ENCODE measurements at regions not wholly inside any gene's neighbourhood (a gene's known extent, or its start where the extent isn't known, plus 50 kb on each side); places are given as distances from the start of the nearest gene placed in this dataset.
"Not testable (repeated sequence)": the region's sequence is repeated elsewhere in the genome, so short reads cannot be mapped to it uniquely, and the experiment has no call there.

DNA sequence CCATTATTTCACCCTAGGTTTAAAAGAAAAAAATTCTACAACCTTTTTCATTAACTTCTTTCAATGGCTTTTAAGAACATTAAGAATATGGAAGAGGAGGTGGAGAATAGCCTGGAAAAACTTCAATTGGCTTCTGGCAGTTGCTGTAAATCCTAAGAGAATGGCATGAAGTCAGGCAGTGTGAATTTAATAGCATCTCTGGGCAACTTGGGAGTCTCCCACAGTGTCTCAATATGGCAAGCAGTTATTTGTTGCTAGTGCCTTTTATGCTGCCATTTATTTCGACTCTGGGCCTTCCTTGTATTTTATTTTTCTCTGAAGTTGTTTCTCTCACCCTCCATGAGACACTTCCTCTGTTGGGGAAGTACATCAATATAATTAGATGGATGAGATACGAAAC lies 322.1 kb downstream of the CBLL2 start:
- ATAC-seq = no peak
- no peak for TF ChIP-seq ZNF8 (CRISPR knock-in tag; IDR thresholded peaks at IDR 0.05)
- TF ChIP-seq ZFP30 (CRISPR knock-in tag; IDR thresholded peaks at IDR 0.05) = no peak
- TF ChIP-seq, protein P1, sequence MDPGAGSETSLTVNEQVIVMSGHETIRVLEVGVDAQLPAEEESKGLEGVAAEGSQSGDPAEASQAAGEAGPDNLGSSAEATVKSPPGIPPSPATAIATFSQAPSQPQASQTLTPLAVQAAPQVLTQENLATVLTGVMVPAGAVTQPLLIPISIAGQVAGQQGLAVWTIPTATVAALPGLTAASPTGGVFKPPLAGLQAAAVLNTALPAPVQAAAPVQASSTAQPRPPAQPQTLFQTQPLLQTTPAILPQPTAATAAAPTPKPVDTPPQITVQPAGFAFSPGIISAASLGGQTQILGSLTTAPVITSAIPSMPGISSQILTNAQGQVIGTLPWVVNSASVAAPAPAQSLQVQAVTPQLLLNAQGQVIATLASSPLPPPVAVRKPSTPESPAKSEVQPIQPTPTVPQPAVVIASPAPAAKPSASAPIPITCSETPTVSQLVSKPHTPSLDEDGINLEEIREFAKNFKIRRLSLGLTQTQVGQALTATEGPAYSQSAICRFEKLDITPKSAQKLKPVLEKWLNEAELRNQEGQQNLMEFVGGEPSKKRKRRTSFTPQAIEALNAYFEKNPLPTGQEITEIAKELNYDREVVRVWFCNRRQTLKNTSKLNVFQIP (CRISPR knock-in tag; IDR thresholded peaks at IDR 0.05; ENCODE audit: borderline replicate concordance, low read depth) = no peak
- TF ChIP-seq ZNF70 (CRISPR knock-in tag; IDR thresholded peaks at IDR 0.05) = no peak
- TF ChIP-seq, protein P2, sequence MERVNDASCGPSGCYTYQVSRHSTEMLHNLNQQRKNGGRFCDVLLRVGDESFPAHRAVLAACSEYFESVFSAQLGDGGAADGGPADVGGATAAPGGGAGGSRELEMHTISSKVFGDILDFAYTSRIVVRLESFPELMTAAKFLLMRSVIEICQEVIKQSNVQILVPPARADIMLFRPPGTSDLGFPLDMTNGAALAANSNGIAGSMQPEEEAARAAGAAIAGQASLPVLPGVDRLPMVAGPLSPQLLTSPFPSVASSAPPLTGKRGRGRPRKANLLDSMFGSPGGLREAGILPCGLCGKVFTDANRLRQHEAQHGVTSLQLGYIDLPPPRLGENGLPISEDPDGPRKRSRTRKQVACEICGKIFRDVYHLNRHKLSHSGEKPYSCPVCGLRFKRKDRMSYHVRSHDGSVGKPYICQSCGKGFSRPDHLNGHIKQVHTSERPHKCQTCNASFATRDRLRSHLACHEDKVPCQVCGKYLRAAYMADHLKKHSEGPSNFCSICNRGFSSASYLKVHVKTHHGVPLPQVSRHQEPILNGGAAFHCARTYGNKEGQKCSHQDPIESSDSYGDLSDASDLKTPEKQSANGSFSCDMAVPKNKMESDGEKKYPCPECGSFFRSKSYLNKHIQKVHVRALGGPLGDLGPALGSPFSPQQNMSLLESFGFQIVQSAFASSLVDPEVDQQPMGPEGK (CRISPR knock-in tag; IDR thresholded peaks at IDR 0.05; ENCODE audit: borderline replicate concordance) = no peak
- TF ChIP-seq ZFP3 (CRISPR knock-in tag; IDR thresholded peaks at IDR 0.05) = no peak
- TF ChIP-seq, protein P3, sequence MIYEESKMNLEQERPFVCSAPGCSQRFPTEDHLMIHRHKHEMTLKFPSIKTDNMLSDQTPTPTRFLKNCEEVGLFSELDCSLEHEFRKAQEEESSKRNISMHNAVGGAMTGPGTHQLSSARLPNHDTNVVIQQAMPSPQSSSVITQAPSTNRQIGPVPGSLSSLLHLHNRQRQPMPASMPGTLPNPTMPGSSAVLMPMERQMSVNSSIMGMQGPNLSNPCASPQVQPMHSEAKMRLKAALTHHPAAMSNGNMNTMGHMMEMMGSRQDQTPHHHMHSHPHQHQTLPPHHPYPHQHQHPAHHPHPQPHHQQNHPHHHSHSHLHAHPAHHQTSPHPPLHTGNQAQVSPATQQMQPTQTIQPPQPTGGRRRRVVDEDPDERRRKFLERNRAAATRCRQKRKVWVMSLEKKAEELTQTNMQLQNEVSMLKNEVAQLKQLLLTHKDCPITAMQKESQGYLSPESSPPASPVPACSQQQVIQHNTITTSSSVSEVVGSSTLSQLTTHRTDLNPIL (CRISPR knock-in tag; IDR thresholded peaks at IDR 0.05; ENCODE audit: low read depth) = no peak
- no peak for TF ChIP-seq BACH2 (CRISPR knock-in tag; IDR thresholded peaks at IDR 0.05; ENCODE audit: borderline replicate concordance)
- no peak for TF ChIP-seq ARNTL (CRISPR knock-in tag; IDR thresholded peaks at IDR 0.05; ENCODE audit: borderline replicate concordance, low read depth)
- TF ChIP-seq ZC3H10 (CRISPR knock-in tag; IDR thresholded peaks at IDR 0.05) = no peak
- no peak for TF ChIP-seq SNAI2 (CRISPR knock-in tag; IDR thresholded peaks at IDR 0.05)
- no peak for TF ChIP-seq CSDC2 (CRISPR knock-in tag; IDR thresholded peaks at IDR 0.05)
- no peak for TF ChIP-seq ESRRG (CRISPR knock-in tag; IDR thresholded peaks at IDR 0.05)
- TF ChIP-seq, protein P4, sequence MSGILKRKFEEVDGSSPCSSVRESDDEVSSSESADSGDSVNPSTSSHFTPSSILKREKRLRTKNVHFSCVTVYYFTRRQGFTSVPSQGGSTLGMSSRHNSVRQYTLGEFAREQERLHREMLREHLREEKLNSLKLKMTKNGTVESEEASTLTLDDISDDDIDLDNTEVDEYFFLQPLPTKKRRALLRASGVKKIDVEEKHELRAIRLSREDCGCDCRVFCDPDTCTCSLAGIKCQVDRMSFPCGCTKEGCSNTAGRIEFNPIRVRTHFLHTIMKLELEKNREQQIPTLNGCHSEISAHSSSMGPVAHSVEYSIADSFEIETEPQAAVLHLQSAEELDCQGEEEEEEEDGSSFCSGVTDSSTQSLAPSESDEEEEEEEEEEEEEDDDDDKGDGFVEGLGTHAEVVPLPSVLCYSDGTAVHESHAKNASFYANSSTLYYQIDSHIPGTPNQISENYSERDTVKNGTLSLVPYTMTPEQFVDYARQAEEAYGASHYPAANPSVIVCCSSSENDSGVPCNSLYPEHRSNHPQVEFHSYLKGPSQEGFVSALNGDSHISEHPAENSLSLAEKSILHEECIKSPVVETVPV (CRISPR knock-in tag; IDR thresholded peaks at IDR 0.05) = no peak
- no peak for TF ChIP-seq TCF4 (CRISPR knock-in tag; IDR thresholded peaks at IDR 0.05; ENCODE audit: borderline replicate concordance)
- TF ChIP-seq RARB (CRISPR knock-in tag; IDR thresholded peaks at IDR 0.05) = no peak

DNA sequence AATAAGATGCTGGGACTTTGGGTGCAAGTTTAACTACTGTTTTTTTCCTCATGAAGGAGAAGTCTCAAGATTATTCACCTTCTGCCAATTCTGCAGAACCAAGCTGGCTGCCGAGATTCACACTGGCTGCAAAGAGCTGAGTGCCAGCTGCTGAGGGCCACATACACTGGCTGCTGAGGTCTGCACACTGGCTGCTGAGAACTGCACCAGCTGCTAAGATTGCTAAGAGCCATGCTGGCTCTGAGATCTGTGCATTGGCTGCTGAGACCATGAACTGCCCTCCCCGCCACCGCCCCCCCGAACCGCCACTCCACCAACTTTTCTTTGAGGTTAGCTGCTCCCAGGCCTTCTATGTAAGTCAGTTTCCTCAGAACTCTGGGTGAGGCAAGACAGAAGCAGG lies 330.3 kb downstream of the CBLL2 start:
- no peak for ATAC-seq
- TF ChIP-seq, protein P4 (CRISPR knock-in tag; IDR thresholded peaks at IDR 0.05) = no peak

DNA sequence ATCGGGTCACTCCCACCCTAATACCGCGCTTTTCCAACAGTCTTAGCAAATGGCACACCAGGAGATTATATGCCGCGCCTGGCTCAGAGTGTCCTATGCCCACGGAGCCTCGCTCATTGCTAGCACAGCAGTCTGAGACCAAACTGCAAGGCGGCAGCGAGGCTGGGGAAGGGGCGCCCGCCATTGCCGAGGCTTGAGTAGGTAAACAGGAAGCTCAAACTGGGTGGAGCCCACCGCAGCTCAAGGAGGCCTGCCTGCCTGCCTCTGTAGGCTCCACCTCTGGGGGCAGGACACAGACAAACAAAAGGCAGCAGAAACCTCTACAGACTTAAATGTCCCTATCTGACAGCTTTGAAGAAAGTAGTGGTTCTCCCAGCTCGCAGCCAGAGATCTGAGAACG lies 336.7 kb downstream of the CBLL2 start:
- not testable (repeated sequence) for ATAC-seq

DNA sequence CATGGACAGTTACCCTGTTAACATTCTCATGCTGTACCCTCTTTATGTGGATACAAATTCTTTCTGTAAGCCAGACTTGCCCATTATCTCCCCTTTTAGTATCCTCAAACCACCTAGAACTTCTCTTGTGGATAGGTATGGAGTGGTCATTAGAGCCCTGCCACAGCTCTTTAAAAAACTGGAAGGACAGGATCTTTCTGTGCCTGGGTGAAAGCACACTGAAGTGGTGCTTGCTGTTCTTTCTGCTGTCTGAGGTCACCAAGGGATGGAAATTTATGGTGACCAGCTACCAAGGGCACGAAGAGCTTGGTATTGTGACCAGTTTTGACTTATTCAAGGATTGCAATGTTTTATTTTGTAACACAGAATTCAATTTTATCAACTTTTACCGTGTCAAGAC lies 344.2 kb downstream of the CBLL2 start:
- ATAC-seq = no peak
- no peak for TF ChIP-seq ZNF565 (CRISPR knock-in tag; conservative IDR thresholded peaks at IDR 0.05; ENCODE audit: low read depth)
- TF ChIP-seq CSDC2 (CRISPR knock-in tag; IDR thresholded peaks at IDR 0.05) = no peak
- TF ChIP-seq ZC3H10 (CRISPR knock-in tag; IDR thresholded peaks at IDR 0.05) = no peak

DNA sequence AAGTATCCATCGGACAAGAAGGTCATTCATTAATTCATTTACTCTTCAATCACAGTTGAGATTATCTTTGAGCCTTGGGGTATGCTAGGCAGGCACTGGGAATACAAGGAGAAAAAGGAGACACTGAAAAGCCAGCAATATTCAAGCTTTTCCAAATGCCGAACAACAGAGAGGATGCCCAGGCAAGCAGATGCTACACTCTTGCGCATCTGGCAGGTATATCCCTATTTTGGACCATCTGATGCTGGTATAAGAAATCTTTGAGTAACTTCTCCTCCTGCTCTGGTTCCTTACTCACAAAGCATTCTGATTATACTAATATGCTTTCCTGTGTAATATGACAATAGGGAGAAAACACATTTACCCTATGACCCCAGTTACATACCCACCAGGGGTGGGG lies 354.9 kb downstream of the CBLL2 start:
- no peak for ATAC-seq
- TF ChIP-seq, protein P2 (CRISPR knock-in tag; IDR thresholded peaks at IDR 0.05; ENCODE audit: borderline replicate concordance) = no peak
- TF ChIP-seq TCF4 (CRISPR knock-in tag; IDR thresholded peaks at IDR 0.05; ENCODE audit: borderline replicate concordance) (no peak), PPARA (CRISPR knock-in tag; IDR thresholded peaks at IDR 0.05; ENCODE audit: borderline replicate concordance) (no peak), ZC3H10 (CRISPR knock-in tag; IDR thresholded peaks at IDR 0.05) (no peak), SNAI2 (CRISPR knock-in tag; IDR thresholded peaks at IDR 0.05) (no peak), ZNF8 (CRISPR knock-in tag; IDR thresholded peaks at IDR 0.05) (no peak), GLIS3 (CRISPR knock-in tag; IDR thresholded peaks at IDR 0.05) (no peak), ESRRG (CRISPR knock-in tag; IDR thresholded peaks at IDR 0.05) (no peak), ZNF565 (CRISPR knock-in tag; conservative IDR thresholded peaks at IDR 0.05; ENCODE audit: low read depth) (no peak), RARB (CRISPR knock-in tag; IDR thresholded peaks at IDR 0.05) (no peak), BACH2 (CRISPR knock-in tag; IDR thresholded peaks at IDR 0.05; ENCODE audit: borderline replicate concordance) (no peak), OSR1 (CRISPR knock-in tag; IDR thresholded peaks at IDR 0.05) (no peak), ZNF70 (CRISPR knock-in tag; IDR thresholded peaks at IDR 0.05) (no peak), CSDC2 (CRISPR knock-in tag; IDR thresholded peaks at IDR 0.05) (no peak)
- TF ChIP-seq, protein P1 (CRISPR knock-in tag; IDR thresholded peaks at IDR 0.05; ENCODE audit: borderline replicate concordance, low read depth) = no peak
- TF ChIP-seq, protein P3 (CRISPR knock-in tag; IDR thresholded peaks at IDR 0.05; ENCODE audit: low read depth) = no peak
